Panc1 (cell line): ENCODE measurements at regions not wholly inside any gene's neighbourhood (a gene's known extent, or its start where the extent isn't known, plus 50 kb on each side); places are given as distances from the start of the nearest gene placed in this dataset.

Source experiments
- ATAC-seq: fragments of 200-7000 bp; cut with Tn5 transposase; 2 replicates; pipeline ENCODE4 v1.9.1; 2020; ENCODE audit warnings: mild to moderate bottlenecking, moderate library complexity
- BruUV-seq: library from RNA; stranded (reverse); fragments of 400-500 nt; replicated peaks from 2 replicates; lab custom pipeline; 2021; lab: Mats Ljungman, UMichigan
- CTCF ChIA-PET: fragments of 300-600 bp; sonication (Branson Sonifier 250); formaldehyde crosslinking; loops from one replicate; lab custom pipeline; 2022; ENCODE audit warnings: antibody characterized with exemption; lab: Charles Lee
- POLR2A ChIA-PET: fragments of 300-600 bp; sonication (Branson Sonifier 250); formaldehyde crosslinking; loops from one replicate; lab custom pipeline; 2022; ENCODE audit warnings: antibody characterized with exemption; lab: Charles Lee
- DNase-seq: peaks from one replicate; pipeline ENCODE4 v3.0.0-alpha.2; 2010; ENCODE audit warnings: low read depth, low spot score
- H3K27ac ChIP-seq: 2 replicates; pipeline ENCODE4 v1.5.1; 2011; ENCODE audit warnings: mild to moderate bottlenecking, low read length, inconsistent platforms
- H3K27me3 ChIP-seq: fragments of 200-500 bp; sonication (Bioruptor generic); 2 replicates; pipeline ENCODE4 v1.6.0; 2014; ENCODE audit warnings: low read length, inconsistent platforms; ENCODE audit not compliant: control insufficient read depth, insufficient read depth
- H3K36me3 ChIP-seq: fragments of 200-500 bp; sonication (Bioruptor generic); 2 replicates; pipeline ENCODE4 v1.5.1; 2014; ENCODE audit warnings: inconsistent platforms, mild to moderate bottlenecking, low read length, moderate library complexity; ENCODE audit not compliant: control insufficient read depth, insufficient read depth
- H3K4me1 ChIP-seq: 2 replicates; pipeline ENCODE4 v1.5.1; 2011; ENCODE audit warnings: inconsistent platforms, mild to moderate bottlenecking, low read length, moderate library complexity; ENCODE audit not compliant: control insufficient read depth, insufficient read depth
- H3K4me3 ChIP-seq, 2 experiments: 2 replicates each; pipeline ENCODE4 v1.5.1; 2011 to 2012; ENCODE audit warnings: low read depth in 2 of 2, low read length in 2 of 2, mild to moderate bottlenecking in 2 of 2, inconsistent platforms in 1 of 2, moderate library complexity in 1 of 2
- H3K9me3 ChIP-seq: fragments of 200-500 bp; sonication (Bioruptor generic); 2 replicates; pipeline ENCODE4 v1.5.1; 2014; ENCODE audit warnings: low read depth, mild to moderate bottlenecking, inconsistent platforms, low read length, moderate library complexity; ENCODE audit not compliant: control insufficient read depth, insufficient read depth
- CTCF ChIP-seq: fragments of 450-650 bp; IDR thresholded peaks from 2 replicates; pipeline ENCODE4 v1.5.1; 2017; ENCODE audit warnings: mild to moderate bottlenecking
- POLR2AphosphoS5 ChIP-seq: IDR thresholded peaks from 2 replicates; pipeline ENCODE4 v1.6.1; 2012; ENCODE audit warnings: mild to moderate bottlenecking, low read depth, low read length, moderate library complexity
- REST ChIP-seq, 2 experiments: IDR thresholded peaks; 2 replicates each; pipeline ENCODE4 v1.6.1; 2011 to 2012; ENCODE audit warnings: low read depth in 2 of 2, control low read depth in 1 of 2, low read length in 1 of 2, mild to moderate bottlenecking in 1 of 2, moderate library complexity in 1 of 2; ENCODE audit not compliant: insufficient read depth in 1 of 2
- SIN3A ChIP-seq: IDR thresholded peaks from 2 replicates; pipeline ENCODE4 v1.6.1; 2012; ENCODE audit warnings: low read depth, mild to moderate bottlenecking, low read length, moderate library complexity, borderline replicate concordance; ENCODE audit not compliant: insufficient read depth
- TCF7L2 ChIP-seq: IDR thresholded peaks from 2 replicates; pipeline ENCODE4 v1.6.1; 2011; ENCODE audit warnings: mild to moderate bottlenecking, low read depth, low read length, inconsistent platforms
- in situ Hi-C: cut with HindIII; loops from 2 replicates; pipeline ENCODE4 v1.10.0; 2016; ENCODE audit warnings: low sequenced_read_pairs, low pct_unique_long_range_greater_than_20kb
- intact Hi-C: fragments of 100-400 bp; cut with micrococcal nuclease; formaldehyde crosslinking; loops from one replicate; pipeline ENCODE4 v1.10.0; 2022; ENCODE audit not compliant: unreplicated experiment

GRCh38 chr6:23308166-23308565 is 738.8 kb downstream of the HDGFL1 start:
- H3K27ac ChIP-seq = no peak overlapping the region
- in situ Hi-C loops (no loop called here), intact Hi-C loops (no loop called here)
- no peaks in the 10 kb centered on the region for H3K9me3 ChIP-seq
- no peak overlapping the region for H3K4me3 ChIP-seq
- no peaks in the 10 kb centered on the region for H3K27me3 ChIP-seq
- no peaks in the 10 kb centered on the region for H3K36me3 ChIP-seq
- no peaks in the 10 kb centered on the region for H3K4me1 ChIP-seq
- POLR2A ChIA-PET = no interaction called here
- DNase-seq (no peak), ATAC-seq (no peak)
- TF ChIP-seq REST (IDR thresholded peaks at IDR 0.05; ENCODE audit: insufficient read depth in 1 of 2, low read depth in 2 of 2, low read length in 1 of 2) = no peak
- no peak for TF ChIP-seq CTCF
- TF ChIP-seq POLR2AphosphoS5 = no peak
- no peak for TF ChIP-seq TCF7L2
- TF ChIP-seq SIN3A = no peak
- BruUV-seq = no TSS peak
- CTCF ChIA-PET = no interaction called here

- TF ChIP-seq TCF7L2 (no peak), SIN3A (no peak), REST (IDR thresholded peaks at IDR 0.05; ENCODE audit: insufficient read depth in 1 of 2, low read depth in 2 of 2, low read length in 1 of 2) (no peak), POLR2AphosphoS5 (no peak), CTCF (no peak)
- intact Hi-C loops (no loop called here), in situ Hi-C loops (no loop called here)
- ChIA-PET CTCF (no interaction called here), POLR2A (no interaction called here)
- DNase-seq (no peak), ATAC-seq (no peak)
- BruUV-seq = no TSS peak
- no peak overlapping the region for H3K4me3 ChIP-seq
- H3K36me3 ChIP-seq = no peaks in the 10 kb centered on the region
- no peak overlapping the region for H3K27ac ChIP-seq
- no peaks in the 10 kb centered on the region for H3K4me1 ChIP-seq
- no peaks in the 10 kb centered on the region for H3K9me3 ChIP-seq
- no peaks in the 10 kb centered on the region for H3K27me3 ChIP-seq
Measured at GRCh38 chr6:23311211-23311610, 741.8 kb downstream of the HDGFL1 start.
